GM23338 (cell line): ENCODE measurements at regions not wholly inside any gene's neighbourhood (a gene's known extent, or its start where the extent isn't known, plus 50 kb on each side); places are given as distances from the start of the nearest gene placed in this dataset.

Experiments used
- ETS1 ChIP-seq: IDR thresholded peaks from 2 replicates; pipeline ENCODE4 v1.6.1; 2016; ENCODE audit warnings: antibody characterized with exemption
- EZH2phosphoT487 ChIP-seq: fragments of 200-600 bp; sonication (generic); IDR thresholded peaks from one replicate; pipeline ENCODE4 v1.8.1; 2018; ENCODE audit warnings: antibody characterized with exemption; ENCODE audit not compliant: unreplicated experiment
- NANOG ChIP-seq: IDR thresholded peaks from 2 replicates; pipeline ENCODE4 v1.6.1; 2016; ENCODE audit warnings: antibody characterized with exemption, borderline replicate concordance
- POLR2AphosphoS5 ChIP-seq: IDR thresholded peaks from 2 replicates; pipeline ENCODE4 v1.6.1; 2016; ENCODE audit warnings: antibody characterized with exemption, low read depth
- REST ChIP-seq: IDR thresholded peaks from one replicate; pipeline ENCODE4 v1.6.1; 2018; ENCODE audit warnings: antibody characterized with exemption; ENCODE audit not compliant: unreplicated experiment
- STAT1 ChIP-seq: IDR thresholded peaks from one replicate; pipeline ENCODE4 v1.6.1; 2016; ENCODE audit warnings: antibody characterized with exemption; ENCODE audit not compliant: unreplicated experiment
- ZNF462 ChIP-seq: fragments of 250-450 bp; sonication (Bioruptor Pico); IDR thresholded peaks from 2 replicates; pipeline ENCODE4 v1.5.0; 2020; ENCODE audit warnings: mild to moderate bottlenecking, moderate library complexity

GRCh38 chr1:232352366-232352765 lies 277.6 kb downstream of the SIPA1L2 start (continued):
- TF ChIP-seq REST (no peak), ZNF462 (CRISPR knock-in tag) (no peak), POLR2AphosphoS5 (no peak), NANOG (no peak), EZH2phosphoT487 (no peak), ETS1 (no peak), STAT1 (no peak)
